Left colon (tissue), 2 donors: ENCODE measurements at regions not wholly inside any gene's neighbourhood (a gene's known extent, or its start where the extent isn't known, plus 50 kb on each side); places are given as distances from the start of the nearest gene placed in this dataset.

Experiments used
- ATAC-seq: fragments of 200-7000 bp; cut with Tn5 transposase; one replicate; pipeline ENCODE4 v1.9.1; 2020; ENCODE audit warnings: mild to moderate bottlenecking, moderate library complexity
- DNase-seq, 2 donors: peaks; one replicate each; pipeline ENCODE4 v3.0.0-alpha.2; 2020
- intact Hi-C, 2 donors: fragments of 100-400 bp; cut with DNase I in 1 of 2; cut with micrococcal nuclease in 1 of 2; formaldehyde crosslinking; loops; one replicate each; pipeline versions ENCODE4 v1.11.2 to v1.14.0; 2022; cut with DNase I, micrococcal nuclease
- donor health status: DM: no; HTN: no; CAD: no.
- donor health status: DM: yes; HTN: yes; CAD: no.

DNA sequence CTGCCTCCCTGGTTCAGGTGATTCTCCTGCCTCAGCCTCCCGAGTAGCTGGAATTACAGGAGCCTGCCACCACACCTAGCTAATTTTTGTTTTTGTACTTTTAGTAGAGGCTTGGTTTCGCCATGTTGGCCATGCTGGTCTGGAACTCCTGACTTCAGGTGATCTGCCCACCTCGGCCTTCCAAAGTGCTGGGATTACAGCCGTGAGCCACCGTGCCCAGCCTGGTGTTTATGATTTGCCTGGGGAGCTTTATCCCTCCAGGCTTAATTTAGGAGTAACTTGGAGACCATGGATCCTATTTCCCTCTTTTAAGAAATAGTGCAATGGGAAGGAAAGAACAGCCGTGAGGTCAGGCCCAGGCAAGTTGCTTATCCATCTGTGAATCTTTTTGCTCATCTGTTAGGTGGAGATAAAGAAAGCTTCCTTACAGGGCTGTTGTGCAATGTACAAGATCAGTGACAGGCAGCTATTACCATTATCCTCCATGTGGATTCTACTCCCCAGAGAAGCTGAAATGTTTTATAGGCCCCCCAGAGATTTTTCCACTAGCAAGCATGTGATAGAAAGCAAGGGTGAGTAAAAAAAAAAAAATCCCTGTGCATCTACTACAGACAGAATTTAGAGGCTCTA lies 104.9 kb upstream of the MGAT5 start:
- no peak for ATAC-seq
- no peak for DNase-seq
- intact Hi-C loops = no loop called here

DNA sequence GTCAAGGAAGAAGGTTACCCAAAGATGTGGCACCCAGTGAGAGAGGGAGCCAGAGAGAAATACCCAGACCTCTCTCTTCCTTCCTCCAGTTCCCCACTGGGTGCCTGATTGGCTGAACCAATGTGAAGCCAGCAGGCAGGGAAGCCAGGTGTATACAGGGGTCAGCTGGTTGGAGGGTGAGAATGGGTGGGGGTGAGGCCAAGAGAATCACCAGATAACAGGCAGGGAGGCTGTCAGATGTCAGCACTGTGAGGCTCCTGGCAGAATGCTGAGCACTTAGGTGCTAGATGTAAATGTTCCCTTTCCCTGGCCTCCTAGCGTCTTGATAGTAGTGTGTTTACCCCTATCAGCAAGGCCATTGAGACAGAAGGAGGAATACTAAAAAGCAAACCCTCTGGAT lies 104.0 kb upstream of the MGAT5 start:
- ATAC-seq (no peak), DNase-seq (no peak)
- intact Hi-C loops = no loop called here

DNA sequence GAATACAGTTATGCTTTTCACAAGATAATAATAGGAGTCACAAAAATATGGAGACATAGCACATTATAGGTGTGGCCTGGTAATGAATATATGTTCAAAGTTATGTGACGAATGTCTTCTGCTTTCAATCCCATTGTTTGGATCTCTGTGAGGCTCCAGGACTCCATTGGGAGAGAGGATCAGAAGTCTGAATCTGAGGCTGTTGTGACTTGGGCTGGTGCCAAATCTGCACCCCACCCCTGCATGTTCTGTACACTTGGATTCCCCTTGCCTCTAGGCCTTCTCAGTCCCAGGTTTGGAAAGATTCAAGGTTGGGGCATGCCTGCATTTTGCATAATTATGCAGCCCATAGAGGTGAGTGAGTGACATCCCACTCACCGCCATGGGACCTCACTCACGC lies 103.1 kb upstream of the MGAT5 start:
- no peak for ATAC-seq
- DNase-seq = no peak
- intact Hi-C loops = no loop called here

DNA sequence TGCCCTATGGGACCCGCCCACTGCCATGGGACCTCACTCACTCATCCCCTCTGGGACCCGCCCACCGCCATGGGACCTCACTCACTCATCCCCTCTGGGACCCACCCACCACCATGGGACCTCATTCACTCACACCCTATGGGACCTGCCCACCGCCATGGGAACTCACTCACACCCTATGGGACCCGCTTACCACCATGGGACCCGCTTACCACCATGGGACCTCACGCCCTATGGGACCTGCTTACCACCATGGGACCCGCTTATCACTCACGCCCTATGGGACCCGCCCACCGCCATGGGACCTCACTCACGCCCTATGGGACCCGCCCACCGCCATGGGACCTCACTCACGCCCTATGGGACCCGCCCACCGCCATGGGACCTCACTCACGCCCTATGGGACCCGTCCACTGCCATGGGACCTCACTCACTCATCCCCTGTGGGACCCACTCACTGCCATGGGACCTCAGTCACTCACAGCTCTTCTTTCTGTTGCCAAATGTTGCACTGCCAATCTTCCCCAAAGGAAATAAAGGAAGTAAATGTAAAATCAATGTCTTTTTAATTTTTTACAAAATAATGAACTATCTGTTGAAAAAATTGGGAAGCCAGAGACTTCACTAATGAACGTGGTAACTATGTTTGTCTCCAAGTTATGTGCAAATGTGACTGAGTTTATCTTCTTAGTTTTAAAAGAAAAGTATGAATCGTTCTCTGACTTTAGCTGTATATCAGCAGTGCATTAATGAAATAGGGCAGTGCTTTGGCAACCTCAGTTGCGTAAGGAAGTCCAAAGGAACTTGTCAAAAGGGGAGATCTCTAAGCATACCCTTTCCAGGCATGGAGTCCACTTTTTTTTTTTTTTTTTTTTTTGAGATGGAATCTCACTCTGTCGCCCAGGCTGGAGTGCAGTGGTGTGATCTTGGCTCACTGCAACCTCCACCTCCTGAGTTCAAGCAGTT lies 101.5 kb upstream of the MGAT5 start:
- intact Hi-C loops = no loop called here
- no peak for DNase-seq
- no peak for ATAC-seq

DNA sequence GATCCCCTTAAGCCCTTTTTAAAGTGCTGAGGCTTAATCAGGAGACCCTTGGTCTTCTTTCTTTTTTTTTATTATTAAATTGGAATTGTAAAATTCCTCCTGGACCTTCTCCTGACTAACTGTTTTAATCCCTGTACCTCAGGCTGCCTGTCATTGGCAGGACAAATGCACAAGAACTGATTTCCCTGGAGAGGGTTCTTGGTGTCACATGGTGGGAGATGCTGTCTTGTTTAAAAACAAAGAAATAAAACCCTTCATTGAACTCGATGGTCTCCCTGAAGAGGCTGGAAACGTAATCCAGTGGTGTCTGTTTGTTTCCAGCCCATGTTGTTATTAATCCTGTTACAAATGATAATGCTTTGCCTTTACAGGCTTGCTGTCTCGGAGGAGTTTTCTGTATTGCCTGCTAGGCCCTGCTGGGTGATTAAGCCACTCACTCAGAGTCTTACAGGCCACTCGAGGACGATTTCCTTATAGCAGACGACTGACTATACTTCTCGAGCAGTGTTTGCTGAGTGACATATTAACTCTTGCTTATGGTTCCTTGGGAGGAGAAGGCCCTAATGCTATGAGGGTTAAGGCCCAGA lies 100.5 kb upstream of the MGAT5 start:
- ATAC-seq = peak; percentile 92
- intact Hi-C loops = no loop called here

DNA sequence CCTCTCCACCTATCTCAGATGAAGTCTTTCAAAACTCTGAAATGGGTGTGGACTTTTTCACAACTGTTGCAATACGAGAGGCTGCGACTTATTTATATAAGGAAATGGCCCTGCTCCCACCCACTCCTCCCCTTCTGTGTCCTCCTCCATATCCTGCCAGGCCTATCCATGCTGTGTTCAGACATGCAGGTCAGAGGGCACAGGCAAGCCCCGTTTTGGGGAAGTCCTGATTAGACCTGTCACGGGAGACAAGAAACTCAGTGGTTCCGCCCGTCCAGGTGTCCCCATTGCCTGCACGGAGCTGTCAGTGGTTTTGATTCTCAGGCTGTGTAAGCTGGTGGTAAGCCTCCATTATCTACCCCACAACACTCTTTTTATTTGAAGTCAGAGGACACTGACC lies 99.6 kb upstream of the MGAT5 start:
- intact Hi-C loops = no loop called here
- ATAC-seq = peak; percentile 78
- peak; percentile 29 to 53 for DNase-seq

More for the DNA sequence above, 100.5 kb upstream of the MGAT5 start:
- no peak for DNase-seq

DNA sequence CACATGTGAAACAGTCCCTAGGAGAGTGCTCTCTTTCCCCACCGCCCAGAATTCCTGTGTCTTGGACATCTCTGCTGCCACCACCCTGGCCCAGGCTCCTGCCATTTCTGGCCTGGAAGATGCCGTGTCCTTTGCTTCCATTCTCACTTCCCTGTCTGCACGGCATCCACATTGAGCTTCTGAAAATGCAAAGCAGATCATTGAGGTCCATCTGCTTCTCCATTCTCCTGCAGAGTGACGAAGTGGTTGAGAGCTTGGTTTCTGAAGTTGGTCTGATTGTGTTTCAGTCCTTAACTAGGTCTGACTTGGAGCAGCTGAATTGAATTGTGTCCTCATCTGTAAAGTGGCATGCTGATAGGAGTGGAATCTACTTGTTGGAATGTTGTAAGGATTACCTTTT lies 98.7 kb upstream of the MGAT5 start:
- intact Hi-C loops = no loop called here
- ATAC-seq (no peak), DNase-seq (no peak)

DNA sequence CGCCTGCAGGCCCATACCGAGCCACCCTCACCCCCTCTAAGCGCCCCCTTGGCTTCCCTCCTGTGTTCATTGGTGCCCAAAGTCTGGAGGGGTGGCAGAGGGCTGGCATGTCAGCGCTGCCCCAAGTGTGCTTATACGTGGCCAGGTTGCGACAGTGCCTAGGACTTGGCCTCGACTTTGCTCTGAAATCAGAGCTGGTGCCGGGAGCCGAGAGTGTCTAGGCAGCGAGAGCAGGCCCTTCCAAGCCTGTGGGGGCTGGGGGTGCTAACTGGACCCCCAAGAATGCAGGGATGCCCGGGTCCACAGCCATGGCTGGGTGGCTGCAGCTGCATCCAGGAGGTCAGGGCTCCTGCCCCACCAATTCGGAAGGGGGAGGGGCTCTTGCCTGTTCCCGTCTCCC lies 95.6 kb upstream of the MGAT5 start:
- intact Hi-C loops = no loop called here
- no peak for ATAC-seq
- no peak for DNase-seq

DNA sequence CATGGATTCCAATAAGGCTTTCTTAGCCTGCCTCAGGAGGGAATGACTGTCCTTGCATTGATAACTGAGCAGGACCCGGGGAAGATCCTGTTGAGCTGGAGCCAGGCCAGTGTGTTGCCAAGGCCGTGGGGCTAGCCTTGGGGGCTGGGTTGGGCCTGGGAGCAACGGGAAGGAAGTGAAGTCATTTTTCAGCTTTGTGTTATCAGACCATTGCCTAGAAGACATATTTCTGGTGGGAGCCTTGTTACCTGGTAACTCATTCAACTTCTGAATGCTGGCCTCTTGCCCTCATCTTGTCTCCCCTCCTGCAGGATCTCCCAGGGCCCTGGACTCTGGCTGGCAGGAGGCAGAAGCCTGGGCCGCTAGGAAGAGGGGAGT lies 92.7 kb upstream of the MGAT5 start:
- no peak for DNase-seq
- ATAC-seq = peak; percentile 29
- intact Hi-C loops = no loop called here

DNA sequence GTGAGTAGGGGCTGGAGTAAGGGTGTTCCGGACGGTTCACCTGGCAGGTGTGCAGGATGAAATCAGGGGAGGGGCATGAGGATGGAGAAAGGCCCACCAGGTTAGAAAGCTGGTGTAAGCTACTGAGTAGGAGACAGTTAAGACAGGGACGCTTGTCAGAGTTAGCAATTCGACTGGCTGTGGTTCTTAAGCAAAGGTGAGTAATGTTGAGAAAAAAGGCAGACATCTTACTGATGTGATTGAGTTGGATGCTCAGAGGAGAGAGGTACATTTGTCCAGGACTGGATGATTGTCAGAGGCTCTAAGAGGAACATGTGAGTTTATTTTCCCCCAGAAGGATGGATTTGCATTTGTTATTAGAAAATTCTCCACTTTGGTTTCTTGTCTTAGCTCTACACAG lies 90.5 kb upstream of the MGAT5 start:
- intact Hi-C loops = no loop called here
- ATAC-seq (no peak), DNase-seq (no peak)

DNA sequence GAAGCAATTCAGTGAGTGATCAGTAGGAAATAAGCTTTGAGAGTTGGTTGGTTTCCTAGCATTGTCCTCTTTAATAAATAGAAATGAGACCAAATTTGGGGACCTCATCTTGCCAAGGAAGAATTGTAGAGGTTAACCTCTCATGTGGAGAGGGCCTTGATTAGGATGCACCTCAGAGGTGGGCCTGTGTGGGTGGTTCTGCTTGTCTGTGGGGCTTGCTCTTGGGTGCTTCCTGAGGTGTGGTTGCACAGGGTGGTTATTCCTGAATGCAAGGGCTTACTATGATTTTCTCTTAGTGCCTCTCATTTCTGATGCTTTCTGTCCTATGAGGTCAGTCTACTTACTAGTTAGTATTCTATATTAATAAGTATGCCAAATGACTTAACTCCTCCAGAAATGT lies 89.6 kb upstream of the MGAT5 start:
- ATAC-seq = no peak
- no peak for DNase-seq
- intact Hi-C loops = no loop called here

DNA sequence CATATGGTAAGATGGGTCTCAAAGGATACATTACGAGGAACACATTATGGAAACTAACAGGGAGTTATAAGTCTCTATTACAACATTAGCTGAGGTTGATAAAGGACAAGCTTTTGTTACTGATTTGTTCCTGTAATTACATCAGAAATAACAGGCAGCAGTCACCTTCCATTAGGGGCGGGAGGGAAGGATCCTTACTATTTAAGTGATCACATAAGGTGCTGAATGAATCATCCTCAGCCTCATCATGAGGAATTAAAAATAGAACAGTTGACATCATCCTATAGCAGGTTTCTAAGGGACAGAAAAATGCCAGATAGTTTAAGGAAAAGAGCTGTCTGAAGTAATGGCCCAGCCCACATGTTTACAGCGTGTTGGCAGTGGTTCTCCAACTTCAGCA lies 86.9 kb upstream of the MGAT5 start:
- no peak for DNase-seq
- intact Hi-C loops = no loop called here
- ATAC-seq = peak; percentile 74

DNA sequence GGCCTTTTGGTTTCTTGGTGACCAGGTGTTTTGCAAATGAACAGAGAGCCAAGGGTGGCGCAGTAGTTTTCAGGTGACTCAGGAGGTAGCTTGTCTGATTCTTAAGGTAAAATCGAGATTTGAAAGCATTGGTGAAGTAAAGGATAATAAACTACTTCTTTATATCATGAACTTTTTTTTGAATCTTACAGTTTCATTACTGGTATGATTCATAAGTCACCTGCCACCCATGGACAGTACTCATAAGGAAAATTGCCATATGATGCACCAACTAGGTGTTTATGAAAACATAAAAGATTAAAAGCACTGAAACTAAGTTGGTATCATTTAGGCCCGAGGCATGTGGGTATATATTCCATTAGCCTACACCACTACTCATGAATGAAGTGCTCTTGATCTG lies 84.1 kb upstream of the MGAT5 start:
- no peak for ATAC-seq
- intact Hi-C loops = no loop called here
- no peak for DNase-seq

DNA sequence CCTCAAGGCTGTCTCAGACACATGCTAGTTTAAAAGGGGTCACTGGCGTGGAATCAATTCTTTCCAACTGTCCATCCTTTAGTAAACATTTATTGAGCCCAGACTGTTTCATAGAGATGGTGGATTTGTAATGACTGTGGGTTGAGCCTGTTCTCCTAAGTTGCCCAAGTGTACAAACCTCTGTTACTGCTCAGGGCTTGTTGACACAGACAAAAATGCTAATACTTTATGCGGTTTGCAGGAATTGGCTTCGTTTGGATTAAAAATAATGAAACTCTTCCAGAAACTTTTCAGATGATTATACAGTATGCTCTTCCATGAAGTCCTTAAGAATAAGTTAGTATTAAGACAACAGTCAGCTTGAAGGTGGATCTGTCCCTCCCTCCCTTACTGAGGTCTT lies 83.6 kb upstream of the MGAT5 start:
- intact Hi-C loops = no loop called here
- DNase-seq (no peak), ATAC-seq (no peak)

DNA sequence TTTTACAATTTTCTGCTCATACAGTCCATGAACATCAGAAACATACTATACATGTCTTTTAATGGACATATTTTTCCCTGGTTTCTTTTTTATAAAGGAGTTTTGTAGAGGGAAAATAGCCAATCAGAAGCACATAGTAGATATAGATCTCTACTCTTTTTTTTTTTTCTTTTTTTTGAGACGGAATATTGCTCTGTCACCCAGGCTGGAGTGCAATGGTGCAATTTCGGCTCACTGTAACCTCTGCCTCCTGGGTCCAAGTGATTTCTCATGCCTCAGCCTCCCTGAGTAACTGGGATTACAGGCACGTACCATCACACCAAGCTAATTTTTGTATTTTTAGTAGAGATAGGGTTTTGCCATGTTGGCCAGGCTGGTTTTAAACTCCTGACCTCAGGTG lies 83.2 kb upstream of the MGAT5 start:
- intact Hi-C loops = no loop called here
- DNase-seq (no peak), ATAC-seq (no peak)

DNA sequence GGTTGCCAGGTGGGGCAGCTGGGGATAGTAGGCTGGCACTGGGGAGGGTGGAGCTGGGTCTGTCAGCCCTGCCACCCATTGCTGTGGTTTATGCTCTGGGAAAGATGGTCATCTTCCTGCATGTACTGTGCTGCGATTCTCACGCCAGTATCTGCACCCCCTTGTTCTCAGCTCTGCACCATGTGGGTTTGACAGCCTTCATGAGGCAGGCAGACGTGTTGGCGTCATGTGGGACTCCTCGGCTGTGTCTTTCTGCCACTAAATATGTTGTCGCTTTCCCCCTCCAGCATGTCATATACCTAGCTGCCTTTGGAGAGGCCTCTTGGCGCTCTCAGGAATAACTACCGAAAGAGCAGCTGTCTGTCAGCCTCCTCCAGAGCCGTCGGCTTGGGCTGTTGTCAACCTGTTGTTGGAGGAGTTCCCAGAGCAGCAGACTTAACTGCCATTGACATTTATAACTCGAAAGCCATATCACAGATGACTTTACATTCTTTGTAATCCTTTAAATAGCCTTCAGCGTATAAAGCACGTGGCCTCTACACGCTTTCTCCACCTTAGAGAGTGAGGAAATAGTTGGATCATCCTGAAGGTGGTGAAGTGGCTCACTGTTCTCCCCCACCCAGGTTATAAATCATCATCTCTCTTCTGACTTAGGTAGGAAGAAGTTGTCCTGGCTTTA lies 80.4 kb upstream of the MGAT5 start:
- intact Hi-C loops = no loop called here
- ATAC-seq = peak; percentile 90
- DNase-seq = peak; percentile 62 to 78

DNA sequence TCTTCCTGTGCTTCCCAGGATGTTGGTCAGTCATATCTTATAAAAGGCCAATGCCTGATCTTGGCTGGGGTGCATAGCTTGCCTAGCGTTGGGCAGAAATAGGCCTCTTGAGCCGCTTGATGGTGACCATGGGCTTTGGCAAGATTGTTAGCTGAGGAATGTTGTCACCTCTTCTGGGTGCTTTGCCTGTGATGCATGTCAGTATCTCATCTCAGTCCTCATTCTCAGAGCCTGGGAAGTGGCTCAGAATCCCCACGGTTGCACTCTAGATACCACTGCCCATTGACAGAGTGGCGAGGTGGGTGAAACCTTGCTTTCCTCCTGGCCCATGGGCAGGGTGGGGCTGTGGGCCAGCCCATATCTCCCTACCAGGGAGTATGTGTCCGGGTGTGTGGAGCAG lies 79.2 kb upstream of the MGAT5 start:
- ATAC-seq = peak; percentile 31

DNA sequence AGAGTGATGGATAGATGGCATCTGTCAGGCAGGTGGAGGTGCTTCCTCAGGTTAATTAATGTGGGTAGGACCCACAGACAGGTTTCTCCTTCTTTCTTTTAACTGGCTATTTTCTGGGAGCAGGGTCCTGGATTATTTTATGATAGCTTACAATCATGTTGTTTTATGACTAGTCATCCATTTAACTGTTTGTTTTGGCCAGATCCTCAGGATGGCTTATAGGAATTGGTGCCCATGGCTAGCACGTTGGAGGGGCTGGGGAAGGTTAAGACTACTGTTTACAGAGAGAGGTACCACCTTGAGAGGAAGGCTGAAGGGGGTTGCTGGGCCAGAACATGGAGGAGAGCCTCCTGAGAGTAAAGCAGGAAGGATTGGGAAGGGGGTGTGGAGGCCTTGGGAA lies 78.0 kb upstream of the MGAT5 start:
- intact Hi-C loops = no loop called here
- no peak for DNase-seq
- peak; percentile 31 for ATAC-seq

More for the DNA sequence above, 79.2 kb upstream of the MGAT5 start:
- intact Hi-C loops = no loop called here
- peak in 1 of 2 donors; percentile 23 for DNase-seq

DNA sequence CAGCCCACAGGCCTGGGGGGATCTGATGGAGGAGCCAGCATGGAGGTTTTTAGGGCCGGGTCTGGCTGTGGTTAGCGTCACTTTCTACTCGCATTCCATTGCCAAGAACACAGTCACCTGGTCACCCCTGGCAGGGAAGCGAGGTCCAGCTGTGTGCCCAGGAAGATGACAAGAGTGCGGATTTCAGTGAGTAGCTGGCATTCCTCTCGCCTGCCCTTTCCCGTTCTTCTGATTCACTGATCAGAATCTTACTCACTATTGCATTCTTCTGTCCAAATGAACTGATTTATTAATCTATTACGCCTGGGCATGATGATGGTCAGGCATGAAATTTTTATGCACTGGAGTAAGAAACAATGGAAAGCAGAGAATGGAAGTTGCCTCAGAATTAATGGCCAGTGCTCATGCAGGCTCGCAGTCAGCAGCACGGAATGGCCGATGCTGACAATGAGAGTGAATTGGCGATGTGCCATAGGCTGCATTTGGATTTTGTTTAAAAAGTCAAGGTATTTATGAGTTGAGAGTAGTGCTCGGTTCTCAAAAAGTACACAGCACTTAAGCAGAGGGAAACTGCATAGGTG lies 76.4 kb upstream of the MGAT5 start:
- DNase-seq (no peak), ATAC-seq (no peak)
- intact Hi-C loops = no loop called here
